D721Med (cell line): ENCODE measurements at regions not wholly inside any gene's neighbourhood (a gene's known extent, or its start where the extent isn't known, plus 50 kb on each side); places are given as distances from the start of the nearest gene placed in this dataset.

Experiments
- DNase-seq: peaks from one replicate; pipeline ENCODE4 v3.0.0; 2011; ENCODE audit warnings: low spot score; ENCODE audit not compliant: insufficient read length
- FAIRE-seq: peaks from 2 replicates; lab custom pipeline; 2011; peaks lifted over from hg19 to GRCh38; lab: Jason Lieb, UNC
- CTCF ChIP-seq: IDR thresholded peaks from 2 replicates; pipeline ENCODE4 v1.5.1; 2012; ENCODE audit warnings: mild to moderate bottlenecking, control low read depth; ENCODE audit not compliant: insufficient read depth; ENCODE audit errors: missing control alignments

GRCh38 chr9:1462626-1463308, 412.6 kb downstream of the DMRT2 start:
- TF ChIP-seq CTCF, result no peak
- FAIRE-seq, result no peak

GRCh38 chr9:1469996-1470395, 419.8 kb downstream of the DMRT2 start:
- FAIRE-seq (no peak), DNase-seq (no peak)
- TF ChIP-seq CTCF, result no peak

More at GRCh38 chr9:1462626-1463308, 412.6 kb downstream of the DMRT2 start:
- DNase-seq, result no peak

GRCh38 chr9:1473956-1474634, 423.9 kb downstream of the DMRT2 start:
- TF ChIP-seq CTCF, result no peak
- FAIRE-seq (no peak), DNase-seq (no peak)

- no peak for TF ChIP-seq CTCF
- DNase-seq (no peak), FAIRE-seq (no peak)
These were observed 424.5 kb downstream of the DMRT2 start for GRCh38 chr9:1474671-1475070.

GRCh38 chr9:1490341-1491232, 440.4 kb downstream of the DMRT2 start:
- no peak for FAIRE-seq
- no peak for TF ChIP-seq CTCF
- DNase-seq, result no peak

GRCh38 chr9:1492156-1492555, 442.0 kb downstream of the DMRT2 start:
- FAIRE-seq, result no peak
- no peak for DNase-seq
- no peak for TF ChIP-seq CTCF
